Choroid plexus epithelial cell (primary cell): ENCODE measurements at regions not wholly inside any gene's neighbourhood (a gene's known extent, or its start where the extent isn't known, plus 50 kb on each side); places are given as distances from the start of the nearest gene placed in this dataset.

Source experiments
- DNase-seq: peaks from one replicate; pipeline ENCODE4 v3.0.0-alpha.2; 2010; ENCODE audit warnings: low read depth
- H3K4me3 ChIP-seq: 2 replicates; pipeline ENCODE4 v1.5.1; 2011; ENCODE audit warnings: low read depth, mild to moderate bottlenecking, control low read depth, low read length, moderate library complexity
- TF ChIP-seq, protein P1 (sequence below): conservative IDR thresholded peaks from 2 replicates; pipeline ENCODE4 v1.5.1; 2011; ENCODE audit warnings: low read depth, mild to moderate bottlenecking, control low read depth, inconsistent platforms, low read length, moderate library complexity

DNA sequence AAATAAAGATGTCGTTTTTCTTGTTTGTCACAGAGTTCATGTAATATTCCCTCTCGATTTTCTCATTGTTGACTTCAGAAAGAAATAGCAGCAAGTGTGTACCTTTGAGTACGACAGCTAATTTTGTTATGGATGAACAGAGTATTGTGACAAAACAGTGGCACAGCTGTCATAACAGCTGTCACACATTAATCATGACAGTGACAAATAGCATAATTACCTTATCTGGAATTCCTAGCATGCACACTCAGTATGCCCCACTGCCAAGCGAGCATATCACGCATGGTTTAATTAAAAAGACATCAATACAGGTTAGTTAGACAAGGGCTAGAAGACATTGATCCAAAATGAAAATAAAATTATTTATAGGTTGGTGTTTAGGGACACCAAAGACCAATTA, 375.1 kb downstream of the SPATA31D1 start:
- H3K4me3 ChIP-seq, result no peak overlapping the region
- DNase-seq, result no peak

DNA sequence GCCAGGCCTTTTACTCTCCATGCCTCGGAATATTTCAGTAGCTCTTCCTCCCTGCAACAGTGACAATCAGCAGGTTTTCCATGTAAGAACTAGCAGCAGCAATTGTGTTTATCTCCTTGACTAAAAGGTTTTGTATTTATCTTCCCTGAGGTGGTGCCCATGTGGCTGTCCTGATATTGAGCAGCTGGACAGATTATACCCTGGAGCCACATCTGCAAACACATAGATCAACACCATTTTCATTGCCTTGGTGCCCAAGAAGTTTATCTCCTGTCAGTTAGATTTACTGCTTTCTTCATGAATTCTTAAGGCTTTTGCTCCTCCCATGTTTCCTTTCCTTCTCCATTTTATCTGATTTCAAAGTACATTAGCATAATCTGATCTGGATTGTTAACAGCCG, 378.4 kb downstream of the SPATA31D1 start:
- TF ChIP-seq, protein P1, sequence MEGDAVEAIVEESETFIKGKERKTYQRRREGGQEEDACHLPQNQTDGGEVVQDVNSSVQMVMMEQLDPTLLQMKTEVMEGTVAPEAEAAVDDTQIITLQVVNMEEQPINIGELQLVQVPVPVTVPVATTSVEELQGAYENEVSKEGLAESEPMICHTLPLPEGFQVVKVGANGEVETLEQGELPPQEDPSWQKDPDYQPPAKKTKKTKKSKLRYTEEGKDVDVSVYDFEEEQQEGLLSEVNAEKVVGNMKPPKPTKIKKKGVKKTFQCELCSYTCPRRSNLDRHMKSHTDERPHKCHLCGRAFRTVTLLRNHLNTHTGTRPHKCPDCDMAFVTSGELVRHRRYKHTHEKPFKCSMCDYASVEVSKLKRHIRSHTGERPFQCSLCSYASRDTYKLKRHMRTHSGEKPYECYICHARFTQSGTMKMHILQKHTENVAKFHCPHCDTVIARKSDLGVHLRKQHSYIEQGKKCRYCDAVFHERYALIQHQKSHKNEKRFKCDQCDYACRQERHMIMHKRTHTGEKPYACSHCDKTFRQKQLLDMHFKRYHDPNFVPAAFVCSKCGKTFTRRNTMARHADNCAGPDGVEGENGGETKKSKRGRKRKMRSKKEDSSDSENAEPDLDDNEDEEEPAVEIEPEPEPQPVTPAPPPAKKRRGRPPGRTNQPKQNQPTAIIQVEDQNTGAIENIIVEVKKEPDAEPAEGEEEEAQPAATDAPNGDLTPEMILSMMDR, result no peak
- no peak overlapping the region for H3K4me3 ChIP-seq
- DNase-seq, result no peak

More for the DNA sequence above, 375.1 kb downstream of the SPATA31D1 start:
- TF ChIP-seq, protein P1, result no peak

GRCh38 chr9:82367929-82368328, 379.4 kb downstream of the SPATA31D1 start:
- no peak for DNase-seq
- H3K4me3 ChIP-seq, result no peak overlapping the region
- TF ChIP-seq, protein P1, result no peak

- no peak for DNase-seq
- TF ChIP-seq, protein P1, result no peak
- H3K4me3 ChIP-seq, result no peak overlapping the region
Measured at GRCh38 chr9:82369251-82369945, 380.8 kb downstream of the SPATA31D1 start.

- no peak for DNase-seq
- H3K4me3 ChIP-seq, result no peak overlapping the region
- TF ChIP-seq, protein P1, result no peak
Measured at GRCh38 chr9:82375041-82375440, 386.5 kb downstream of the SPATA31D1 start.

GRCh38 chr9:82376677-82377232, 388.2 kb downstream of the SPATA31D1 start:
- TF ChIP-seq, protein P1, result no peak
- DNase-seq, result no peak
- H3K4me3 ChIP-seq, result no peak overlapping the region

DNA sequence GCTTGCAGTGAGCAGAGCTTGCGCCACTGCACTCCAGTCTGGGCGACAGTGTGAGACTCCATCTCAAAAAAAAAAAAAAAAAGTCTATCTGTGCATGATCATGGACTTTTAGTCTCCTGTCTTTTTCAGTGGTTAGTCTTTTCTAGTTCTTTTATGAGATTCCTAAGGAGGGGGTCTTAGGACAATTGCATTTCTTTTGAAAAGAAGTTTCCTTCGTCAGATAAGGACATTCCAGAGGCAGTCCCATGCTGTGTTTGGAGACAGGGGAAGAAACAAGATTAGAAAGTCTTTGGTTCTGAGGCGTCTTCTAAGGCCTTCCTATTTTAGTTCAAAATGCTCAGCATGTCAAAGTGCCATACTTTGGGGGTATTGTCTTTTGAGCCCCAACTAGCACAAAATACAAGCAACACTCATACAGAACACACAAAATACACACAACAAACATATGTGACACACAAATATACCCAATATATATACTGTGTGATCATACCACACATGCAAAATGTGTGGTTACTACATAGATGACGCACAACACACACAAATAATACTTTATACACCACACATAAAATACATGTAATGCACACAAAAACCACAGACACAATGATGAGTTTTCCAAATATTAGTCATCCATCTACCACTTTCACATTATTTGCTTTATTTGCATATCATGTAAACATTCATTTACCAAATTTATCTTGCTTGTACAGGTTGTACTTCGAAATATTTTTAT, 394.5 kb downstream of the SPATA31D1 start:
- TF ChIP-seq, protein P1, result no peak
- peak; percentile 62 for DNase-seq
- no peak overlapping the region for H3K4me3 ChIP-seq
